Spinal cord (tissue), 9 donors: ENCODE measurements at regions not wholly inside any gene's neighbourhood (a gene's known extent, or its start where the extent isn't known, plus 50 kb on each side); places are given as distances from the start of the nearest gene placed in this dataset.
"Not testable (repeated sequence)": the region's sequence is repeated elsewhere in the genome, so short reads cannot be mapped to it uniquely, and the experiment has no call there.

Source experiments
- DNase-seq, 6 donors: peaks; one replicate each; pipeline versions ENCODE4 v3.0.0 to v3.0.0-alpha.2; 2013 to 2015; ENCODE audit warnings: low spot score in 6 of 6, low read depth in 4 of 6
- H3K27ac ChIP-seq: one replicate; pipeline ENCODE4 v1.5.1; 2013; ENCODE audit warnings: low read depth, low read length, control low read depth
- H3K27me3 ChIP-seq: one replicate; pipeline ENCODE4 v1.6.1; 2013; ENCODE audit warnings: low read length; ENCODE audit not compliant: control insufficient read depth, insufficient read depth
- H3K36me3 ChIP-seq: one replicate; pipeline ENCODE4 v1.6.1; 2013; ENCODE audit warnings: low read length; ENCODE audit not compliant: control insufficient read depth, insufficient read depth
- H3K4me1 ChIP-seq: one replicate; pipeline ENCODE4 v1.6.1; 2013; ENCODE audit warnings: low read length; ENCODE audit not compliant: control insufficient read depth, insufficient read depth
- H3K4me3 ChIP-seq: one replicate; pipeline ENCODE4 v1.5.1; 2013; ENCODE audit warnings: low read depth, low read length, control low read depth
- H3K9me3 ChIP-seq: one replicate; pipeline ENCODE4 v1.6.1; 2013; ENCODE audit warnings: low read length; ENCODE audit not compliant: control insufficient read depth, insufficient read depth
- WGBS: methylation state at CpG from one replicate; pipeline ENCODE4 v1.1.5; 2013; ENCODE audit warnings: missing lambda C conversion rate; ENCODE audit not compliant: insufficient coverage; 5-methylcytosine and 5-hydroxymethylcytosine counted together
- donor health status: healthy.

- H3K9me3 ChIP-seq, result peaks cover 2% of the 10 kb centered on the region
- no peaks in the 10 kb centered on the region for H3K36me3 ChIP-seq
- H3K27me3 ChIP-seq, result no peaks in the 10 kb centered on the region
- no peak overlapping the region for H3K4me3 ChIP-seq
- no peak overlapping the region for H3K27ac ChIP-seq
- H3K4me1 ChIP-seq, result no peaks in the 10 kb centered on the region
- no peak for DNase-seq
- no CpG with 5 or more reads among the region's 4 CpGs for WGBS
Observed at GRCh38 chr5:98231089-98231488, 542.4 kb upstream of the RGMB start.

GRCh38 chr5:98237794-98238193, 535.7 kb upstream of the RGMB start:
- not testable (repeated sequence) for H3K4me3 ChIP-seq, H3K27ac ChIP-seq, H3K4me1 ChIP-seq, DNase-seq, H3K9me3 ChIP-seq, H3K36me3 ChIP-seq, H3K27me3 ChIP-seq
- WGBS, result 93% methylated on average over 3 of the region's 5 CpGs

DNA sequence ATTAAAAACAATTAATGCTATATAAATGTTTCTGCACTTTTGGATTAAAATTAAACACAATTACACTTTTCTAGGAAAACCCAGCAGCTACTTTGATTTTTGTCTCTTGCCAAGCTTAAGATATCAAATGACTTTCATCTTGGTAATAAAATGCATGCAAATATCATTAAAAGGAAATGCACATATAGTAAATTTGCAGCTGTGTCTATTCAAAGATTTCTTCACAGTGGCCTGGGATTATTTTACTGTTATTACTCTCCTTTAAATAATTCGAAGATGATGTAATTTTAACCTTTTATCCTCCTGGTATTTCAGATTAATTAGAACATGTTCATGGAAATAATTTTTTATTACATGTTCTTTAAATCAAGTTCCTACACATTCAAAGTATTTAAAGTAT, 529.5 kb upstream of the RGMB start:
- WGBS, result no CpG with 5 or more reads among the region's 1 CpG
- Histone ChIP-seq H3K4me1 (no peaks in the 10 kb centered on the region), H3K36me3 (no peaks in the 10 kb centered on the region), H3K27ac (no peak overlapping the region), H3K4me3 (no peak overlapping the region), H3K27me3 (no peaks in the 10 kb centered on the region), H3K9me3 (no peaks in the 10 kb centered on the region)
- no peak for DNase-seq

- no peak for DNase-seq
- no peaks in the 10 kb centered on the region for H3K9me3 ChIP-seq
- no peak overlapping the region for H3K4me3 ChIP-seq
- WGBS, result no CpG with 5 or more reads among the region's 2 CpGs
- H3K27ac ChIP-seq, result no peak overlapping the region
- H3K36me3 ChIP-seq, result no peaks in the 10 kb centered on the region
- no peaks in the 10 kb centered on the region for H3K27me3 ChIP-seq
- H3K4me1 ChIP-seq, result no peaks in the 10 kb centered on the region
Observed at GRCh38 chr5:98248949-98249348, 524.5 kb upstream of the RGMB start.

DNA sequence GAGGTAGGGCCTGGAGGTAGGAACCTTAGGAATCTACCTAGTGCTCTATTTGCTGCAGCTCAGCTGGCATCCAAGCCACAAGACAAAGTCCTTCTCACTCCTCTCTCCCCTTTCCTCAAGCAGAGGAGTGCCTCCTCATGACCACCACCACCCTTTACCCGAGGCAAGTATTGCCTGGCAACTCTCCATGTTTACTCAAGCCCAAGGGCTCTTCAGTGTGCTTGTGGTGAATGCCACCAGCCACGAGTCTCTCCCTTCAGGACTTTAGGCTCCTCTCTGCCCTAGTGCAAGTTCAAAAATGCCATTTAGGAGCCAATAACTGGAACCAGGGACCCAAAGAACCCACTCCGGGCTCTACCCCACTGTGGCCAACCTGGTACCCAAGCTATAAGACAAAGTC, 514.5 kb upstream of the RGMB start:
- no peak for DNase-seq
- H3K4me3 ChIP-seq, result no peak overlapping the region
- WGBS, result 94% methylated on average over 3 of the region's 3 CpGs
- no peaks in the 10 kb centered on the region for H3K36me3 ChIP-seq
- no peaks in the 10 kb centered on the region for H3K27me3 ChIP-seq
- no peaks in the 10 kb centered on the region for H3K9me3 ChIP-seq
- H3K27ac ChIP-seq, result no peak overlapping the region
- no peaks in the 10 kb centered on the region for H3K4me1 ChIP-seq

GRCh38 chr5:98259595-98259994, 513.9 kb upstream of the RGMB start:
- Histone ChIP-seq H3K27me3 (no peaks in the 10 kb centered on the region), H3K27ac (no peak overlapping the region), H3K4me3 (no peak overlapping the region), H3K9me3 (no peaks in the 10 kb centered on the region), H3K36me3 (no peaks in the 10 kb centered on the region), H3K4me1 (no peaks in the 10 kb centered on the region)
- DNase-seq, result no peak
- WGBS, result 90% methylated on average over 3 of the region's 3 CpGs

GRCh38 chr5:98263084-98263483, 510.4 kb upstream of the RGMB start:
- WGBS, result no CpG with 5 or more reads among the region's 2 CpGs
- Histone ChIP-seq H3K4me3 (no peak overlapping the region), H3K27ac (no peak overlapping the region)

GRCh38 chr5:98268162-98268860, 505.2 kb upstream of the RGMB start:
- WGBS, result 94% methylated on average over 3 of the region's 7 CpGs
- Histone ChIP-seq H3K36me3 (no peaks in the 10 kb centered on the region), H3K9me3 (no peaks in the 10 kb centered on the region), H3K4me1 (no peaks in the 10 kb centered on the region), H3K27me3 (no peaks in the 10 kb centered on the region), H3K4me3 (no peak overlapping the region), H3K27ac (no peak overlapping the region)
- no peak for DNase-seq

More at GRCh38 chr5:98263084-98263483, 510.4 kb upstream of the RGMB start:
- Histone ChIP-seq H3K27me3 (no peaks in the 10 kb centered on the region), H3K9me3 (no peaks in the 10 kb centered on the region), H3K36me3 (no peaks in the 10 kb centered on the region), H3K4me1 (no peaks in the 10 kb centered on the region)
- no peak for DNase-seq

DNA sequence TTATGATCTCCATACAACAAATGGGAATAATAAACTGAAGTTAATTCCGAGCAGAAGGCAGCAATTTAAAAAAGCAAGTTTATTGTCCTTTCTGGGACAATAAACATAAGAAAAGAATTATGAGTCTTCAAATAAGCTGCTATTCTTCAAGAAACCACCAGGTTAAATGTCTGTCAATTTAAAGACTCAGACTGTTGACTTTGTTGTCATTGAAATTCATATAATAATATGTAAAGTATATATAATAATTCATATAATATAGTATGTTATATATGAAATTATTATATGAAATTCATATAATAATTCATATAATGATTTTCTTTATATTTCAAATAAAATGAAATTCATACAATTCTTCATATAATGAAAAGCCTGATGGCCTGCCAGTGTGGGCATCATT, 497.5 kb upstream of the RGMB start:
- H3K27ac ChIP-seq, result no peak overlapping the region
- no peaks in the 10 kb centered on the region for H3K4me1 ChIP-seq
- H3K4me3 ChIP-seq, result no peak overlapping the region
- H3K27me3 ChIP-seq, result no peaks in the 10 kb centered on the region
- no peaks in the 10 kb centered on the region for H3K36me3 ChIP-seq
- no peak for DNase-seq
- no peaks in the 10 kb centered on the region for H3K9me3 ChIP-seq
- no CpG with 5 or more reads among the region's 1 CpG for WGBS

DNA sequence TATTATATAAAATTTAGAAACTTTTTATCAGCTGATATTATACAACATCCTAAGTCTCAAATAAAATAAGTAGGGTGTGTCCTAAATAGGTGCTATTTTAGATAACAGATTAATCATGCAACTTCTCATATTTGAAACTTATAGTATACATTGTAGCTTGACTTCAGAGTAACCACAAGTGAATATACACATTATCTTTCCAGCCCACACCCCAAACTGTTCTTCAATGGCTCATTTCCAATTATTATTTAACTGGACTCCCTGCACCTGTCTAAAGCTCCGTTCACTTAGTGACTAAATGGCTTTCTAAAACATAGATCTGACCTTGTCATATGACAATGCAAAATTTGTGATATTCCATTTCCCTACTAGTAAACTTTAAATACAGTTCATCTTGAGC, 490.9 kb upstream of the RGMB start:
- no peaks in the 10 kb centered on the region for H3K27me3 ChIP-seq
- H3K27ac ChIP-seq, result no peak overlapping the region
- no peaks in the 10 kb centered on the region for H3K4me1 ChIP-seq
- no peaks in the 10 kb centered on the region for H3K36me3 ChIP-seq
- H3K9me3 ChIP-seq, result no peaks in the 10 kb centered on the region
- 78% methylated on average over 1 of the region's 1 CpG for WGBS
- DNase-seq, result no peak
- no peak overlapping the region for H3K4me3 ChIP-seq
